Astrocyte (in vitro differentiated cells and primary cell): ENCODE measurements at regions not wholly inside any gene's neighbourhood (a gene's known extent, or its start where the extent isn't known, plus 50 kb on each side); places are given as distances from the start of the nearest gene placed in this dataset.

Source experiments
- CTCF ChIP-seq: IDR thresholded peaks from 2 replicates; pipeline ENCODE4 v1.5.1; 2011; ENCODE audit warnings: low read depth, mild to moderate bottlenecking, inconsistent platforms, low read length, moderate library complexity; ENCODE audit not compliant: insufficient read depth
- EZH2 ChIP-seq: IDR thresholded peaks from 2 replicates; pipeline ENCODE4 v1.6.1; 2012; ENCODE audit warnings: mild to moderate bottlenecking, low read length, inconsistent platforms; ENCODE audit not compliant: insufficient read depth

- no peak for TF ChIP-seq CTCF
- no peak for TF ChIP-seq EZH2
These were observed 153.0 kb upstream of the DPYD start for GRCh38 chr1:98073823-98074222.
